ENCODE measurements at regions not wholly inside any gene's neighbourhood (a gene's known extent, or its start where the extent isn't known, plus 50 kb on each side); places are given as distances from the start of the nearest gene placed in this dataset.
"Not testable (repeated sequence)": the region's sequence is repeated elsewhere in the genome, so short reads cannot be mapped to it uniquely, and the experiment has no call there.

- Mint-ChIP-seq H3K27me3 (no peaks in the 10 kb centered on the region), H3K4me1 (ENCODE audit: low read depth in 2 of 2) (no peaks in the 10 kb centered on the region), H3K4me3 (no peak overlapping the region), H3K27ac (no peak overlapping the region), H3K9me3 (peaks cover 0 to 5% of the 10 kb centered on the region in 2 donors), H3K36me3 (ENCODE audit: insufficient read depth) (no peaks in the 10 kb centered on the region)
- ATAC-seq (replicated peaks): no peak
- no peak for DNase-seq
Measured at GRCh38 chr5:116859666-116860320, 285.2 kb upstream of the SEMA6A start.

- Mint-ChIP-seq H3K27ac (no peak overlapping the region), H3K36me3 (ENCODE audit: insufficient read depth) (no peaks in the 10 kb centered on the region), H3K4me1 (ENCODE audit: low read depth in 2 of 2) (no peaks in the 10 kb centered on the region), H3K9me3 (peaks cover 0 to 5% of the 10 kb centered on the region in 2 donors), H3K4me3 (no peak overlapping the region), H3K27me3 (no peaks in the 10 kb centered on the region)
- DNase-seq: no peak
- no peak for ATAC-seq (replicated peaks)
Measured at GRCh38 chr5:116858705-116859333, 284.2 kb upstream of the SEMA6A start.

GRCh38 chr5:116858020-116858419 lies 283.4 kb upstream of the SEMA6A start:
- not testable (repeated sequence) for H3K36me3 Mint-ChIP-seq (ENCODE audit: insufficient read depth); DNase-seq; H3K27ac Mint-ChIP-seq; ATAC-seq (replicated peaks); H3K9me3 Mint-ChIP-seq; H3K4me3 Mint-ChIP-seq; H3K27me3 Mint-ChIP-seq; H3K4me1 Mint-ChIP-seq (ENCODE audit: low read depth in 2 of 2)

GRCh38 chr5:116856271-116856670 lies 281.6 kb upstream of the SEMA6A start:
- no peak for DNase-seq
- Mint-ChIP-seq H3K4me3 (no peak overlapping the region), H3K9me3 (peaks cover 0 to 5% of the 10 kb centered on the region in 2 donors), H3K36me3 (ENCODE audit: insufficient read depth) (no peaks in the 10 kb centered on the region), H3K4me1 (ENCODE audit: low read depth in 2 of 2) (no peaks in the 10 kb centered on the region), H3K27me3 (no peaks in the 10 kb centered on the region), H3K27ac (no peak overlapping the region)
- ATAC-seq (replicated peaks): no peak

- no peak overlapping the region for H3K27ac Mint-ChIP-seq
- H3K27me3 Mint-ChIP-seq: no peaks in the 10 kb centered on the region
- no peaks in the 10 kb centered on the region for H3K36me3 Mint-ChIP-seq (ENCODE audit: insufficient read depth)
Measured at GRCh38 chr5:116853992-116854391, 279.4 kb upstream of the SEMA6A start.

GRCh38 chr5:116848954-116849581 lies 274.4 kb upstream of the SEMA6A start:
- Mint-ChIP-seq H3K27me3 (no peaks in the 10 kb centered on the region), H3K4me3 (no peak overlapping the region), H3K9me3 (peaks cover 7 to 12% of the 10 kb centered on the region in 2 donors), H3K27ac (no peak overlapping the region), H3K36me3 (ENCODE audit: insufficient read depth) (no peaks in the 10 kb centered on the region), H3K4me1 (ENCODE audit: low read depth in 2 of 2) (no peaks in the 10 kb centered on the region)
- ATAC-seq (replicated peaks) (no peak), DNase-seq (no peak)

More at GRCh38 chr5:116853992-116854391, 279.4 kb upstream of the SEMA6A start:
- Mint-ChIP-seq H3K4me1 (ENCODE audit: low read depth in 2 of 2) (no peaks in the 10 kb centered on the region), H3K9me3 (peaks cover 5 to 7% of the 10 kb centered on the region in 2 donors), H3K4me3 (no peak overlapping the region)
- ATAC-seq (replicated peaks) (no peak), DNase-seq (no peak)

GRCh38 chr5:116847960-116848359 lies 273.3 kb upstream of the SEMA6A start:
- Mint-ChIP-seq H3K9me3 (peaks cover 7 to 12% of the 10 kb centered on the region in 2 donors), H3K27ac (no peak overlapping the region), H3K4me1 (ENCODE audit: low read depth in 2 of 2) (no peaks in the 10 kb centered on the region), H3K27me3 (no peaks in the 10 kb centered on the region), H3K4me3 (no peak overlapping the region), H3K36me3 (ENCODE audit: insufficient read depth) (no peaks in the 10 kb centered on the region)
- DNase-seq (no peak), ATAC-seq (replicated peaks) (no peak)

GRCh38 chr5:116844015-116844414 lies 269.4 kb upstream of the SEMA6A start:
- H3K9me3 Mint-ChIP-seq: peaks cover 0 to 7% of the 10 kb centered on the region in 2 donors
- H3K27ac Mint-ChIP-seq: no peak overlapping the region
- DNase-seq (no peak), ATAC-seq (replicated peaks) (no peak)
- H3K36me3 Mint-ChIP-seq (ENCODE audit: insufficient read depth): no peaks in the 10 kb centered on the region
- H3K4me1 Mint-ChIP-seq (ENCODE audit: low read depth in 2 of 2): no peaks in the 10 kb centered on the region
- no peak overlapping the region for H3K4me3 Mint-ChIP-seq
- no peaks in the 10 kb centered on the region for H3K27me3 Mint-ChIP-seq

GRCh38 chr5:116842514-116842961 lies 267.9 kb upstream of the SEMA6A start:
- no peak for DNase-seq
- no peaks in the 10 kb centered on the region for H3K4me1 Mint-ChIP-seq (ENCODE audit: low read depth in 2 of 2)
- H3K4me3 Mint-ChIP-seq: no peak overlapping the region
- ATAC-seq (replicated peaks): no peak
- H3K9me3 Mint-ChIP-seq: peaks cover 0 to 5% of the 10 kb centered on the region in 2 donors
- H3K36me3 Mint-ChIP-seq (ENCODE audit: insufficient read depth): no peaks in the 10 kb centered on the region
- no peaks in the 10 kb centered on the region for H3K27me3 Mint-ChIP-seq
- H3K27ac Mint-ChIP-seq: no peak overlapping the region

GRCh38 chr5:116841734-116842133 lies 267.1 kb upstream of the SEMA6A start:
- no peak for ATAC-seq (replicated peaks)
- no peak for DNase-seq
- Mint-ChIP-seq H3K4me3 (no peak overlapping the region), H3K36me3 (ENCODE audit: insufficient read depth) (no peaks in the 10 kb centered on the region), H3K9me3 (peaks cover 5% of the 10 kb centered on the region in 2 donors), H3K27ac (no peak overlapping the region), H3K27me3 (no peaks in the 10 kb centered on the region), H3K4me1 (ENCODE audit: low read depth in 2 of 2) (no peaks in the 10 kb centered on the region)

- no peaks in the 10 kb centered on the region for H3K4me1 Mint-ChIP-seq (ENCODE audit: low read depth in 2 of 2)
- H3K27me3 Mint-ChIP-seq: no peaks in the 10 kb centered on the region
- no peak for DNase-seq
- H3K4me3 Mint-ChIP-seq: no peak overlapping the region
- ATAC-seq (replicated peaks): no peak
- peaks cover 0 to 7% of the 10 kb centered on the region in 2 donors for H3K9me3 Mint-ChIP-seq
- peaks cover 2% of the 10 kb centered on the region for H3K36me3 Mint-ChIP-seq (ENCODE audit: insufficient read depth)
- H3K27ac Mint-ChIP-seq: no peak overlapping the region
Measured at GRCh38 chr5:116838011-116838536, 263.5 kb upstream of the SEMA6A start.

- no peak for DNase-seq
- Mint-ChIP-seq H3K9me3 (peaks cover 0 to 7% of the 10 kb centered on the region in 2 donors), H3K27me3 (no peaks in the 10 kb centered on the region), H3K4me3 (no peak overlapping the region), H3K27ac (no peak overlapping the region), H3K36me3 (ENCODE audit: insufficient read depth) (peaks cover 3% of the 10 kb centered on the region), H3K4me1 (ENCODE audit: low read depth in 2 of 2) (no peaks in the 10 kb centered on the region)
- no peak for ATAC-seq (replicated peaks)
Measured at GRCh38 chr5:116834796-116835515, 260.3 kb upstream of the SEMA6A start.

GRCh38 chr5:116830079-116830478 lies 255.5 kb upstream of the SEMA6A start:
- Mint-ChIP-seq H3K4me1 (ENCODE audit: low read depth in 2 of 2) (no peaks in the 10 kb centered on the region), H3K36me3 (ENCODE audit: insufficient read depth) (peaks cover 3% of the 10 kb centered on the region), H3K4me3 (no peak overlapping the region), H3K27me3 (no peaks in the 10 kb centered on the region), H3K9me3 (peaks cover 0 to 4% of the 10 kb centered on the region in 2 donors), H3K27ac (no peak overlapping the region)
- ATAC-seq (replicated peaks) (no peak), DNase-seq (no peak)
